C1 segment of cervical spinal cord (tissue), 14 donors: ENCODE measurements at regions not wholly inside any gene's neighbourhood (a gene's known extent, or its start where the extent isn't known, plus 50 kb on each side); places are given as distances from the start of the nearest gene placed in this dataset.

Source experiments
- DNase-seq, 14 donors: peaks; one replicate each; lab custom pipeline; 2025; lab: John Stamatoyannopoulos, UW

DNA sequence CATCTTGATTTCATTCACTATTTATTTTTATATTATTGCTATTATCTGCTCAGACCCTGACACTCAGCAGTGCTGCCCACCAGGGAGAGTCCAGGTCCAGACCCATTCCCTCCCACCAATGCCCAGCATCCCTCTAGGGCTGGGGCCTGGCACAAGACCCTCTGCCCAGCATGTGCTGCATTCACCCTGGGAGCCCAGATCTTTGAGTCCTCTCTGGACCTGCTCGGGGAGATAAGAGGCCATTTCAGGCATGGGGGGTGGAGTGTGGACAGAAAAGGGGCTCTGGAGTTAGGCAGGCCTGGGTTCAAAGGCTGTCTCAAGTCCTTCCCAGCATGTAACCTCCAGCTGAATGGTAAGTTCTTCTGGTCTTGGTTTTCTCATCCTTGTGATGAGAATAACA is 209.6 kb downstream of the CYP26B1 start:
- DNase-seq = no peak

GRCh38 chr2:71937396-71937795 is 210.3 kb downstream of the CYP26B1 start:
- DNase-seq = no peak

GRCh38 chr2:71936076-71937030 is 211.3 kb downstream of the CYP26B1 start:
- DNase-seq = peak in 1 of 14 donors; percentile 21

- peak in 1 of 14 donors; percentile 55 for DNase-seq
These were observed 212.3 kb downstream of the CYP26B1 start for GRCh38 chr2:71935262-71935848.

DNA sequence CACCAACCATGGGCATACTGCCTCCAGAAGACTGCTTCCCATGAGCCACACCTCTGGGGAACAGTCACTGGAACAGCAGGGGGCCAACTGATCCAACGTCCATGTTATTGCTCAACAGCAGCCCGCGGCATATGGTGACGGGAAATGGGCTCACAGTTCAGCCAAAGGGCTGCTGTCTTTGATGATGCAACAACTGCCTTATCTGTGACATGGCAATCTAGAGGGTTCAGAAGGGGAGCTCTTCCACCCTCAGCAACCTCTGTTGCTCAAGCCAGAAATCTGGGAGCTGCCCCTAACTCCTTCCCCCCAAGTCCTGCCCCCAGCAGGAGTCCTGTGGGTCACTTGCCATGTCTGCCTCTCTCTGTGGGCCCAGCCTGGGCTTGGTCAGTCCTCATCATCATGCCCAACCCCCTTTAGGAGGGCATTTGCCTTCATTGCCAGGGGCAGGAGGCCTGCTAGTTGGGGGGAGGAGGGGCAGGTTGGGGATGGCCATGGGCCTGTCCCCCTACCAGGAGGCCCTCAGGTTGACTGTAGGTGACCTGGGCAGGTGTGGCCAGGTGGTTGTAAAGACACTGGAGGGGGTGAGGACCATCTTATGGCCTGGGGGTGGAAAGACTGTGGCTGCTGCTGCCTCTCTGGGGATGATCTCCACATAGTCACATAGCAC is 212.9 kb downstream of the CYP26B1 start:
- no peak for DNase-seq

GRCh38 chr2:71934320-71934593 is 213.4 kb downstream of the CYP26B1 start:
- DNase-seq = no peak

DNA sequence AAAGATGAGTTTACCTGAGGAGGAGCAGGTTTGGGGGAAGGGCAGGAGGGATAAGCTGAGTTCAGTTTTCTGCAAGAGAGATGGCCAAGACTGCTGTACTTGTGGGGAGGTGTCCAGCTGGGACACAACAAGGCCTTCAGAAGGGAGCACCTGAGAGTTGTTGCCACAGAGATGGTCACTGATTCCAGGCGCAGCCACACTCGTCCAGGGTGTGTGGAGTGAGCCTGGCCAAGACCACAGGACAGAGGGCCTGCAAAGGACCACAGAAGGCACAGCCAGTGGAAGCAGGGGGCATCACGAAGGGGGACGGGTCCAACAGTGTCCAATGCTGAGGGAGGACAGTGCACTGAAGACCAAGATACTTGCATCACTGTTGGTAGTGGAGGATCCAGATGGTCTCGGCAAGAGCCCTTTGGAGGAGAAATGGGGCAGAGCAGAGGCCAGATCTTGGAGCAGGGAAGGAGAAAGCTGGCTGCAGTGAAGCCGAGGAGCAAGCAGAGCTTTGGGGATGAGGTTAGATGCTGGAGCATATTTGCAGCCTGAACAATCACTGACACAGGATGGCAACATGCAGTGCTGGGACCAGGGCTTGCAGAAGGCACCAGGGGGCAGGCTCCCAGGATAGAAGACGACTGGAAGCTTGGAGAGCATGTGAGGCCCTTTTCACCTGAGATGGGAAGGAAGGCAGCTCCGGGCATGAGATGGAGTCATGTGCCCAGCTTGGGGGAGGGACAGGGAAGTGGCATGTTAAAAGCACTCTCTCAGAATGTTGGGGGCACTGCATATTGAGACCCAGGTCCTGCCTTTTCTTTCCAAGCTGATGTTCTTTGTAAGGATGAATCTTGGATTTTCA is 214.0 kb downstream of the CYP26B1 start:
- DNase-seq = peak in 1 of 14 donors; percentile 47

GRCh38 chr2:71932780-71933466 is 214.7 kb downstream of the CYP26B1 start:
- DNase-seq = no peak

GRCh38 chr2:71932037-71932779 is 215.5 kb downstream of the CYP26B1 start:
- DNase-seq = no peak

- peak in 1 of 14 donors; percentile 20 for DNase-seq
These were observed 217.5 kb downstream of the CYP26B1 start for GRCh38 chr2:71930049-71930681.

DNA sequence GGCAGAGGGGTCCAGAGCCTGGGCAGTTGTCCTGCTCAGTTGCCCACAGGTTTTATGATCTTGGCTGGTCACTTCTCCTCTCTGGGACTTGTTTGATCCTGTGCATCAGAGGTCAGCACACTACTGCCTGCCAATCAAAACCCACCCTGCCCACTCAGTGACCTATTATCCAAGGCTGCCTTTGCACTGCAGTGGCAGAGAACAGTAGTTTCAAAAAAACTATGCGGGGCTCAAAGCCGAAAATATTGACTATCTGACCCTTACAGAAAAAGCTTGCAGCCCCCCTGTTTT is 218.2 kb downstream of the CYP26B1 start:
- no peak for DNase-seq

DNA sequence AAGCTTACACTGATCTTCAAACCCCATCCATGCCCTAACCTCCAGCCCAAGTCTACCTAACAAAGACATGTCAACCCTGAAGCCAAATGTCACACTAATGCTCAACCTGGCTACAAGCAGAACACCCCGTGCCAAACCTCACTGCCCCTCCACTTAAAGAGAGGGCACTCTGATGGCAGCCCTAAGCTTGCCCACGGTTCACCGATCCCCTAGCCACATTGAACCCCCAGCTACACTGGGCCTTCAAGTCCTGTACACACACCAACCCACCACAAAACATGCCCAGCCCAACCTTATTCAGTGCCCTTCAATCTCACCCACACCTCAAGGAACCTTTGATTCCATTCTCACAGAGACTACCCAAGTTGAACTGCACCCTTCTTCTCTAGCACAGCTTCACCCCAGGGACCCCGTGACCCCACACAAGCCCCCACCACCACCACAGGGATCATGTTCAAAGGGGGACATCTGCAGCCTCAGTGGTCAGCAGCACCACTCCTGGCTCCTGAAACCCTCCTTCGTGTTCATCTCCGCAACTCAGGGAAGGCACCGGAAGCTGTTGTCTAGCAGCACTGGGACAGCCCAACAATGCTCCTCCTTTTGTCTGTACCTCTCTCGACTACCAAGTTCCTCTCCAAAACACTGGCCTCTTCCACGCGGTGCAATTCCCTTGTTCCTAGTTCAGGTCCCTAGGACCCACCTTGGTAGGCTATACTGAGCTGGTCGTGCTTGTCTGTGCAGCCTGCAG is 218.8 kb downstream of the CYP26B1 start:
- DNase-seq = no peak

GRCh38 chr2:71927757-71928715 is 219.6 kb downstream of the CYP26B1 start:
- DNase-seq = no peak

DNA sequence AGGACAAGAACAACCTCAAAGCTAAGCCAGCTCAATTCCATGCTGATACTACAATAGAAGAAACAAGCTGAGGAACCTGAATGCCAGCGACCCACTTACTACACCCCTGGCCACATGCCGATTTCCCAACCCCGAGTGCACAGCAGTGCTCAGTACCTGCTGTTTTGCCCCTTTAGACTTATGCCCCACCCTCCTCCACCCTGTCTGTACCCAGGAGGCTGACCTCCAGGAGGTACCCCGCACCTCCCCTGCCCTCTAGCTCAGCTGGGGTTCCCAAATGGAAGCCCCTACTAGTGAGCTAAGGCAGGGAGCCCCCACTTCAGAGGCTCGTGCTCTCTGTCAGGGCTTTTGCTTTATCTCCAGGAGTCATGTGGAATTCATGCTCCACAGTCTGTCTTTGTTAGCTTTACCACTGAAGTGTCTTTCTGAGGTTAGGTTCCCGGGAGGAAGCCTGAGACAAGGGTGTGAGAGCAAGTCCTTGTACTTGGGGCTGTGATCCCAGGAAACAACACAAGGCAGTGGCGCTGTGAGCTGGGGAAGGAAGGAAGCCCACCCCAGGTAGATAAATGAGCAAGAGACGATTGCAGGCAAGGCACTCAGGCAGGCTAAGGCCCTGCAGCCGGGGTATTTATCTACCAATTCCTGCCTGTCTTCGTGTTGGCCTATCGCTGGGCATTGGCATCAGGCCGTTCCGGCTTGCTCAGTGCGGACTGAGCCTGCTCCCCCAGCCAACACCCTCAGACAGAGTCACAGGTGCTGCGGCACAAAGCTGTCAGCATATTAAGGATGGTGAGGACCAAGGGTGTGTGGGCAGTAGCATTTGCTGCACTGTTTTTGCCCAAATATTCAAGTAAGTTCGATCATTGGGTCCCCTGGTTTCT is 220.5 kb downstream of the CYP26B1 start:
- no peak for DNase-seq

DNA sequence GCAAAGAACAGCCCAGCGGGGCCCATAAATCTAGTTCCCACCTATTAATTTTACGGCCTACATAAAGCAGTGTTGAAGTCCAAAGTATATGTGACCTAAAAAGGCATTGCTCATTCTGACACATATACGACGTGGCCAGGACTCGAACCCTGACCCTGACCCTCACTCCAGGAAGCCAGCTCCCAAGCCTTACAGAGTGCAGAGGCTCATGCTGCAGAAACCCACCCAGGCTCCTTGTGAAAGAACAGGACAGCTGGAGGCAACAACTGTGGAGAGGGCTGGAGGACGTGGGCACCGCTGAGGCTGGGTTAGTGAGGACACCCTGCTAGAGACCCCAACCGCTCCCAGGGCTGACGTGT is 221.6 kb downstream of the CYP26B1 start:
- DNase-seq = no peak

- DNase-seq = peak in 1 of 14 donors; percentile 51
These were observed 222.2 kb downstream of the CYP26B1 start for GRCh38 chr2:71925268-71926088.
